Natural killer cell (primary cell): ENCODE measurements at regions not wholly inside any gene's neighbourhood (a gene's known extent, or its start where the extent isn't known, plus 50 kb on each side); places are given as distances from the start of the nearest gene placed in this dataset.

ENCODE experiments used
- ATAC-seq, 3 donors: fragments of 150-1000 bp in 2 of 3; fragments of 200-7000 bp in 1 of 3; cut with Tn5 transposase; 1 replicate in 1 of 3; 2 replicates in 2 of 3; pipeline ENCODE4 v1.10.0; 2021; ENCODE audit warnings: mild to moderate bottlenecking in 2 of 3, moderate library complexity in 2 of 3
- DNase-seq, 2 donors: peaks; one replicate each; pipeline versions ENCODE4 v3.0.0 to v3.0.0-alpha.2; 2013 to 2021; ENCODE audit warnings: mixed read lengths in 1 of 2
- H3K27ac ChIP-seq: one replicate; pipeline ENCODE4 v1.5.1; 2013; ENCODE audit warnings: mild to moderate bottlenecking, low read length
- H3K27me3 ChIP-seq: one replicate; pipeline ENCODE4 v1.6.1; 2013; ENCODE audit warnings: low read length; ENCODE audit not compliant: control insufficient read depth, insufficient read depth
- H3K36me3 ChIP-seq: one replicate; pipeline ENCODE4 v1.6.1; 2013; ENCODE audit warnings: low read length; ENCODE audit not compliant: control insufficient read depth, insufficient read depth
- H3K4me1 ChIP-seq: one replicate; pipeline ENCODE4 v1.6.1; 2013; ENCODE audit warnings: low read length; ENCODE audit not compliant: control insufficient read depth, insufficient read depth
- H3K4me3 ChIP-seq: one replicate; pipeline ENCODE4 v1.5.1; 2013; ENCODE audit warnings: low read length
- H3K9me3 ChIP-seq: one replicate; pipeline ENCODE4 v1.6.1; 2013; ENCODE audit warnings: low read length; ENCODE audit not compliant: control insufficient read depth, insufficient read depth
- H3K27ac Mint-ChIP-seq, 2 donors: one replicate each; pipeline ENCODE4 v1.8.0; 2022; ENCODE audit warnings: mild to moderate bottlenecking in 2 of 2, mixed read lengths in 2 of 2, moderate library complexity in 1 of 2
- H3K27me3 Mint-ChIP-seq, 2 donors: one replicate each; pipeline ENCODE4 v1.8.0; 2022; ENCODE audit warnings: low read depth in 2 of 2, mixed read lengths in 2 of 2
- H3K36me3 Mint-ChIP-seq: one replicate; pipeline ENCODE4 v1.8.0; 2022; ENCODE audit warnings: mixed read lengths
- H3K4me1 Mint-ChIP-seq, 2 donors: one replicate each; pipeline ENCODE4 v1.8.0; 2022; ENCODE audit warnings: mixed read lengths in 2 of 2
- H3K4me3 Mint-ChIP-seq: one replicate; pipeline ENCODE4 v1.8.0; 2022; ENCODE audit warnings: mild to moderate bottlenecking, moderate library complexity, mixed read lengths
- H3K9me3 Mint-ChIP-seq, 2 donors: one replicate each; pipeline ENCODE4 v1.8.0; 2022; ENCODE audit warnings: mixed read lengths in 2 of 2
- CTCF ChIP-seq: fragments of 200-600 bp; IDR thresholded peaks from one replicate; pipeline ENCODE4 v1.8.0; 2022; ENCODE audit warnings: antibody characterized with exemption
- WGBS: methylation state at CpG from one replicate; pipeline ENCODE4 v1.1.7; 2013; ENCODE audit warnings: missing lambda C conversion rate; ENCODE audit not compliant: insufficient coverage; 5-methylcytosine and 5-hydroxymethylcytosine counted together
- intact Hi-C: fragments of 100-400 bp; cut with micrococcal nuclease; formaldehyde crosslinking; loops from one replicate; pipeline ENCODE4 v1.14.2; 2022

GRCh38 chr18:75828379-75828778 lies 400.9 kb upstream of the SMIM21 start:
- ATAC-seq (no peak), DNase-seq (no peak)
- Mint-ChIP-seq H3K9me3 (no peaks in the 10 kb centered on the region), H3K27me3 (peaks cover 3 to 9% of the 10 kb centered on the region in 2 donors), H3K4me3 (no peak overlapping the region), H3K36me3 (no peaks in the 10 kb centered on the region), H3K27ac (no peak overlapping the region), H3K4me1 (no peaks in the 10 kb centered on the region)
- H3K4me1 ChIP-seq: no peaks in the 10 kb centered on the region
- H3K27me3 ChIP-seq: no peaks in the 10 kb centered on the region
- intact Hi-C loops: no loop called here
- no peak for TF ChIP-seq CTCF
- no peak overlapping the region for H3K27ac ChIP-seq
- WGBS: 79% methylated on average over 4 of the region's 4 CpGs
- no peaks in the 10 kb centered on the region for H3K9me3 ChIP-seq
- H3K4me3 ChIP-seq: no peak overlapping the region
- no peaks in the 10 kb centered on the region for H3K36me3 ChIP-seq

GRCh38 chr18:75827751-75828287 lies 400.3 kb upstream of the SMIM21 start:
- no peak overlapping the region for H3K27ac ChIP-seq
- ATAC-seq: no peak
- no peaks in the 10 kb centered on the region for H3K36me3 Mint-ChIP-seq
- TF ChIP-seq CTCF: no peak
- H3K9me3 Mint-ChIP-seq: no peaks in the 10 kb centered on the region
- DNase-seq: no peak
- H3K36me3 ChIP-seq: no peaks in the 10 kb centered on the region
- 88% methylated on average over 7 of the region's 7 CpGs for WGBS
- no peaks in the 10 kb centered on the region for H3K4me1 ChIP-seq
- no peaks in the 10 kb centered on the region for H3K4me1 Mint-ChIP-seq
- H3K27me3 ChIP-seq: no peaks in the 10 kb centered on the region
- no peak overlapping the region for H3K27ac Mint-ChIP-seq
- intact Hi-C loops: no loop called here
- no peaks in the 10 kb centered on the region for H3K9me3 ChIP-seq
- no peak overlapping the region for H3K4me3 Mint-ChIP-seq
- H3K4me3 ChIP-seq: no peak overlapping the region
- H3K27me3 Mint-ChIP-seq: peaks cover 3 to 9% of the 10 kb centered on the region in 2 donors

GRCh38 chr18:75824661-75825060 lies 397.2 kb upstream of the SMIM21 start:
- WGBS: 83% methylated on average over 3 of the region's 3 CpGs
- ATAC-seq: no peak
- Mint-ChIP-seq H3K27me3 (peaks cover 9 to 12% of the 10 kb centered on the region in 2 donors), H3K4me1 (no peaks in the 10 kb centered on the region), H3K9me3 (peaks cover 0 to 5% of the 10 kb centered on the region in 2 donors), H3K36me3 (no peaks in the 10 kb centered on the region), H3K27ac (no peak overlapping the region), H3K4me3 (no peak overlapping the region)
- Histone ChIP-seq H3K9me3 (no peaks in the 10 kb centered on the region), H3K27me3 (no peaks in the 10 kb centered on the region), H3K36me3 (no peaks in the 10 kb centered on the region), H3K27ac (no peak overlapping the region), H3K4me3 (no peak overlapping the region), H3K4me1 (no peaks in the 10 kb centered on the region)
- intact Hi-C loops: no loop called here
- no peak for TF ChIP-seq CTCF
- no peak for DNase-seq

- peaks cover 0 to 5% of the 10 kb centered on the region in 2 donors for H3K9me3 Mint-ChIP-seq
- H3K4me3 ChIP-seq: no peak overlapping the region
- H3K36me3 ChIP-seq: no peaks in the 10 kb centered on the region
- H3K4me1 Mint-ChIP-seq: no peaks in the 10 kb centered on the region
- no peaks in the 10 kb centered on the region for H3K27me3 ChIP-seq
- H3K4me3 Mint-ChIP-seq: no peak overlapping the region
- TF ChIP-seq CTCF: no peak
- no peaks in the 10 kb centered on the region for H3K4me1 ChIP-seq
- WGBS: 49% methylated on average over 2 of the region's 2 CpGs
- H3K27ac Mint-ChIP-seq: no peak overlapping the region
- intact Hi-C loops: no loop called here
- H3K36me3 Mint-ChIP-seq: no peaks in the 10 kb centered on the region
- no peaks in the 10 kb centered on the region for H3K9me3 ChIP-seq
- peaks cover 9% of the 10 kb centered on the region in 2 donors for H3K27me3 Mint-ChIP-seq
- no peak overlapping the region for H3K27ac ChIP-seq
- ATAC-seq (no peak), DNase-seq (no peak)
These were observed 396.0 kb upstream of the SMIM21 start for GRCh38 chr18:75823471-75823870.
